Peyer's patch (tissue), 4 donors: ENCODE measurements at regions not wholly inside any gene's neighbourhood (a gene's known extent, or its start where the extent isn't known, plus 50 kb on each side); places are given as distances from the start of the nearest gene placed in this dataset.
"Not testable (repeated sequence)": the region's sequence is repeated elsewhere in the genome, so short reads cannot be mapped to it uniquely, and the experiment has no call there.

Experiments used
- DNase-seq, 3 donors: peaks; one replicate each; pipeline ENCODE4 v3.0.0-alpha.2; 2017 to 2019
- H3K27ac ChIP-seq, 4 donors: fragments of 200-600 bp; sonication (generic); one replicate each; pipeline ENCODE4 v1.5.1; 2016 to 2019
- H3K27me3 ChIP-seq, 2 donors: fragments of 200-600 bp; sonication (generic); one replicate each; pipeline ENCODE4 v1.5.1; 2019
- H3K36me3 ChIP-seq, 3 donors: fragments of 200-600 bp; sonication (generic); one replicate each; pipeline ENCODE4 v1.5.1; 2016 to 2019
- H3K4me1 ChIP-seq, 4 donors: fragments of 200-600 bp; sonication (generic); one replicate each; pipeline ENCODE4 v1.5.1; 2016 to 2019
- H3K4me3 ChIP-seq, 4 donors: fragments of 200-600 bp; sonication (generic); 1 replicate in 3 of 4; 2 replicates in 1 of 4; pipeline ENCODE4 v1.5.1; 2016 to 2019; ENCODE audit warnings: mild to moderate bottlenecking in 1 of 4
- H3K9me3 ChIP-seq, 4 donors: fragments of 200-600 bp; sonication (generic); one replicate each; pipeline ENCODE4 v1.5.1; 2016 to 2019; ENCODE audit warnings: mild to moderate bottlenecking in 1 of 4
- POLR2A ChIP-seq, 2 donors: fragments of 450-650 bp; IDR thresholded peaks; one replicate each; pipeline ENCODE4 v1.5.1; 2017; ENCODE audit warnings: antibody characterized with exemption in 2 of 2, mild to moderate bottlenecking in 2 of 2, moderate library complexity in 2 of 2
- TF ChIP-seq, protein P1 (sequence below), 6 experiments: fragments of 450-650 bp in 4 of 6; fragments of 200-600 bp in 2 of 6; sonication (generic) in 1 of 6; IDR thresholded peaks; one replicate each; pipeline ENCODE4 v1.5.1; 2017 to 2019; ENCODE audit warnings: antibody characterized with exemption in 6 of 6, mild to moderate bottlenecking in 3 of 6, moderate library complexity in 1 of 6

GRCh38 chr2:118580651-118581050, 266.8 kb downstream of the EN1 start:
- H3K4me3 ChIP-seq: no peak overlapping the region
- no peak for DNase-seq
- TF ChIP-seq, protein P1, sequence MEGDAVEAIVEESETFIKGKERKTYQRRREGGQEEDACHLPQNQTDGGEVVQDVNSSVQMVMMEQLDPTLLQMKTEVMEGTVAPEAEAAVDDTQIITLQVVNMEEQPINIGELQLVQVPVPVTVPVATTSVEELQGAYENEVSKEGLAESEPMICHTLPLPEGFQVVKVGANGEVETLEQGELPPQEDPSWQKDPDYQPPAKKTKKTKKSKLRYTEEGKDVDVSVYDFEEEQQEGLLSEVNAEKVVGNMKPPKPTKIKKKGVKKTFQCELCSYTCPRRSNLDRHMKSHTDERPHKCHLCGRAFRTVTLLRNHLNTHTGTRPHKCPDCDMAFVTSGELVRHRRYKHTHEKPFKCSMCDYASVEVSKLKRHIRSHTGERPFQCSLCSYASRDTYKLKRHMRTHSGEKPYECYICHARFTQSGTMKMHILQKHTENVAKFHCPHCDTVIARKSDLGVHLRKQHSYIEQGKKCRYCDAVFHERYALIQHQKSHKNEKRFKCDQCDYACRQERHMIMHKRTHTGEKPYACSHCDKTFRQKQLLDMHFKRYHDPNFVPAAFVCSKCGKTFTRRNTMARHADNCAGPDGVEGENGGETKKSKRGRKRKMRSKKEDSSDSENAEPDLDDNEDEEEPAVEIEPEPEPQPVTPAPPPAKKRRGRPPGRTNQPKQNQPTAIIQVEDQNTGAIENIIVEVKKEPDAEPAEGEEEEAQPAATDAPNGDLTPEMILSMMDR (IDR thresholded peaks at IDR 0.05): no peak
- TF ChIP-seq POLR2A (IDR thresholded peaks at IDR 0.05): no peak
- no peaks in the 10 kb centered on the region for H3K27me3 ChIP-seq
- H3K9me3 ChIP-seq: no peaks in the 10 kb centered on the region
- H3K4me1 ChIP-seq: no peaks in the 10 kb centered on the region
- no peak overlapping the region for H3K27ac ChIP-seq
- no peaks in the 10 kb centered on the region for H3K36me3 ChIP-seq

DNA sequence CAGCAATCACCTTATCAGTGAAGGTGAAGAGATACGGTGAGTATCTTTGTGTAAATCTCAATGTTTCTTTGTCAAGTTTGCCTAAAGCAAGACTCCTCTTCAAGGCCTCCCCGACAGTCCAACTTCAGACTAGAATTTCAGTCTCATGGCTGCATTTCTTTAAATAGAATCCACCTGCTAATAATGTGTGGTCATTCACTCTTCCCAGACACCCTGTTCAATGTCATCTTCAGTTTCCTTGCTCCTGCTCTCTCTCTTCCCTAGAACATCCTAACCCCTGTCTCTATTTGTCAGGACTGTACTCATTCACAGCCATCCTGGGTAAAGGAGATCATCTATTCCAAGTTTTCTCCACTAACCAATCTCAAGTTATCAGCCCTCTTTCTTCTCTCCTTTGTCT, 267.3 kb downstream of the EN1 start:
- Histone ChIP-seq H3K4me1 (no peaks in the 10 kb centered on the region), H3K36me3 (no peaks in the 10 kb centered on the region), H3K27ac (no peak overlapping the region), H3K4me3 (no peak overlapping the region), H3K27me3 (no peaks in the 10 kb centered on the region), H3K9me3 (no peaks in the 10 kb centered on the region)
- no peak for DNase-seq
- TF ChIP-seq, protein P1 (IDR thresholded peaks at IDR 0.05): no peak
- TF ChIP-seq POLR2A (IDR thresholded peaks at IDR 0.05): no peak

DNA sequence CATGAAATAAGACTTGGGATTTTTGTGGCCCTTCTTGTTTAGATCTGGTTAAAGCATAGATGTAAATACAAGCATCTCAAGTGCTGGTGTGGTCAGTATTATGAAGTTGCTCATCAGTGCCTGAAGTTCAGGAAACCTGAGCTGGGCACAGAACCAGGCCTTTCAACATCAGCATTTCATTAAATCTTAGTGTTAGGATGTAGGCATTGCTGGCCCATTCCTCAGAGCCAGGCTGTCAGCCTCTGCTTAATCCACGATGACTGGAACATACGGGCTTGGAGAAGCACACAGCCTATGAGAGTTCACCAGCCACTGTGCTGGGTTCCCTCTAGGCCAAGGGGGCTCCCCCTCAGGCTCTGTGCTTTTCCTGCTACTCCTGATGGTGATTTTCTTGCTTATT, 270.2 kb downstream of the EN1 start:
- Histone ChIP-seq H3K9me3 (no peaks in the 10 kb centered on the region), H3K4me3 (no peak overlapping the region), H3K27ac (no peak overlapping the region), H3K4me1 (no peaks in the 10 kb centered on the region), H3K36me3 (no peaks in the 10 kb centered on the region), H3K27me3 (no peaks in the 10 kb centered on the region)
- DNase-seq: no peak
- TF ChIP-seq, protein P1 (IDR thresholded peaks at IDR 0.05): no peak
- TF ChIP-seq POLR2A (IDR thresholded peaks at IDR 0.05): no peak

GRCh38 chr2:118576109-118576855, 271.2 kb downstream of the EN1 start:
- no peak overlapping the region for H3K27ac ChIP-seq
- H3K4me3 ChIP-seq: no peak overlapping the region
- H3K36me3 ChIP-seq: no peaks in the 10 kb centered on the region
- TF ChIP-seq, protein P1 (IDR thresholded peaks at IDR 0.05): no peak
- no peak for TF ChIP-seq POLR2A (IDR thresholded peaks at IDR 0.05)
- no peaks in the 10 kb centered on the region for H3K4me1 ChIP-seq
- DNase-seq: no peak
- H3K27me3 ChIP-seq: no peaks in the 10 kb centered on the region
- no peaks in the 10 kb centered on the region for H3K9me3 ChIP-seq

GRCh38 chr2:118572380-118572779, 275.1 kb downstream of the EN1 start:
- H3K4me3 ChIP-seq, H3K9me3 ChIP-seq, H3K36me3 ChIP-seq, H3K27ac ChIP-seq, DNase-seq, H3K4me1 ChIP-seq, H3K27me3 ChIP-seq: not testable (repeated sequence)

- no peak overlapping the region for H3K4me3 ChIP-seq
- no peaks in the 10 kb centered on the region for H3K36me3 ChIP-seq
- H3K27me3 ChIP-seq: no peaks in the 10 kb centered on the region
- DNase-seq: no peak
- TF ChIP-seq, protein P1 (IDR thresholded peaks at IDR 0.05): no peak
- no peak for TF ChIP-seq POLR2A (IDR thresholded peaks at IDR 0.05)
- H3K27ac ChIP-seq: no peak overlapping the region
- no peaks in the 10 kb centered on the region for H3K9me3 ChIP-seq
- no peaks in the 10 kb centered on the region for H3K4me1 ChIP-seq
Measured at GRCh38 chr2:118569876-118570535, 277.4 kb downstream of the EN1 start.
